ENCODE measurements at regions not wholly inside any gene's neighbourhood (a gene's known extent, or its start where the extent isn't known, plus 50 kb on each side); places are given as distances from the start of the nearest gene placed in this dataset.

GRCh38 chr3:181901626-181902025, 189.9 kb downstream of the SOX2 start:
- WGBS, 2 donors = 51 to 57% methylated on average over 3 of the region's 3 CpGs
- DNase-seq = no peak
- ATAC-seq = no peak
- Histone ChIP-seq H3K27ac (no peak overlapping the region), H3K4me1 (no peaks in the 10 kb centered on the region), H3K27me3 (no peaks in the 10 kb centered on the region), H3K36me3 (replicated peaks in 1 of 2; ENCODE audit: insufficient read depth in 1 of 2, low read depth in 2 of 2) (no peaks in the 10 kb centered on the region), H3K4me3 (no peak overlapping the region), H3K9me3 (no peaks in the 10 kb centered on the region)
- TF ChIP-seq CTCF (IDR thresholded peaks at IDR 0.05) (no peak), POLR2A (IDR thresholded peaks at IDR 0.05) (no peak)
- intact Hi-C loops (cut with DNase I) = no loop called here

GRCh38 chr3:181906338-181906737, 194.6 kb downstream of the SOX2 start:
- no peaks in the 10 kb centered on the region for H3K27me3 ChIP-seq
- H3K9me3 ChIP-seq = no peaks in the 10 kb centered on the region
- no peaks in the 10 kb centered on the region for H3K36me3 ChIP-seq (replicated peaks in 1 of 2; ENCODE audit: insufficient read depth in 1 of 2, low read depth in 2 of 2)
- ATAC-seq (no peak), DNase-seq (no peak)
- WGBS, 2 donors = 60 to 68% methylated on average over 3 of the region's 3 CpGs
- TF ChIP-seq POLR2A (IDR thresholded peaks at IDR 0.05) = no peak
- TF ChIP-seq CTCF (IDR thresholded peaks at IDR 0.05) = no peak
- intact Hi-C loops (cut with DNase I) = no loop called here
- no peak overlapping the region for H3K4me3 ChIP-seq
- H3K4me1 ChIP-seq = no peaks in the 10 kb centered on the region
- H3K27ac ChIP-seq = no peak overlapping the region

DNA sequence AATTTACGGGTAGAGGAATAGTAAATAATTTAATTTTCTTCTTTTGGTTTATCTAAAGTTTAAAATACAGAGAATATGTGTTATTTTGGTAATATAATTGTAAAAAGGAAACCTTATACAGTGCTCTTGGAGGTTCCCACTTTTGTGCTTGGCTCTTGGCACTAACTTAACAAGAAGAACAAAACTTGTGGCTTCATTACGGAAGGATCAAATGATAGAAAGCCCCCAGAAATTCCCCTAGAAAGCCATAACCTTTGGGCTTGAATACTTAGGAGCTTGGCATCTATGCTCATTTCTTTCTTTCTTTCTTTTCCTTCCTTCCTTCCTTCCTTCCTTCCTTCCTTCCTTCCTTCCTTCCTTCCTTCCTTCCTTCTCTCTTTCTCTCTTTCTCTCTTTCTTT, 197.5 kb downstream of the SOX2 start:
- TF ChIP-seq CTCF (IDR thresholded peaks at IDR 0.05) = no peak
- TF ChIP-seq POLR2A (IDR thresholded peaks at IDR 0.05) = no peak
- no peak for DNase-seq
- no peaks in the 10 kb centered on the region for H3K36me3 ChIP-seq (replicated peaks in 1 of 2; ENCODE audit: insufficient read depth in 1 of 2, low read depth in 2 of 2)
- H3K4me1 ChIP-seq = no peaks in the 10 kb centered on the region
- H3K9me3 ChIP-seq = no peaks in the 10 kb centered on the region
- no peak overlapping the region for H3K4me3 ChIP-seq
- H3K27me3 ChIP-seq = no peaks in the 10 kb centered on the region
- no peak for ATAC-seq
- 79 to 95% methylated on average over 2 of the region's 2 CpGs for WGBS, 2 donors
- no peak overlapping the region for H3K27ac ChIP-seq
- intact Hi-C loops (cut with DNase I) = no loop called here

- Histone ChIP-seq H3K4me1 (no peaks in the 10 kb centered on the region), H3K4me3 (no peak overlapping the region), H3K36me3 (replicated peaks in 1 of 2; ENCODE audit: insufficient read depth in 1 of 2, low read depth in 2 of 2) (no peaks in the 10 kb centered on the region), H3K27me3 (no peaks in the 10 kb centered on the region), H3K27ac (no peak overlapping the region), H3K9me3 (no peaks in the 10 kb centered on the region)
- TF ChIP-seq CTCF (IDR thresholded peaks at IDR 0.05) (no peak), POLR2A (IDR thresholded peaks at IDR 0.05) (no peak)
- WGBS, 2 donors = 65 to 75% methylated on average over 4 of the region's 4 CpGs
- ATAC-seq (no peak), DNase-seq (no peak)
- intact Hi-C loops (cut with DNase I) = no loop called here
These were observed 200.7 kb downstream of the SOX2 start for GRCh38 chr3:181912384-181912783.

DNA sequence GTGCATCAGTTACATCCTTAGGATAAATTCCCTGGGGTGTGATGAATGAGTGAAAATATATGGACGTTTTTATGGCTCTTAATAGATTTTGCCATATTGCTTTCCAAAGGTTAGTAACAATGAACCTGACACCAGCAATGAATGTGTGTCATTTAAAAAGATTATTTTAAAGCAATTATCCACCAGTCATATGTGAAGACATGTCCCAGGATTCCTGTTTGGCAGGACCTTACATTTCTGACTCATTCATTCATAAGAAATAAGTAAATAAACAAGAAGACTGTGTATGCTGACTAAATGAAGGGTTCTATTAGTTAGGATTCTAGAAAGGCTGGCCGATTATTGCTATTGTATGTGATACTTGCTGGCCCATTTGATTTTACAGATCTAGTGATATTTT, 201.5 kb downstream of the SOX2 start:
- intact Hi-C loops (cut with DNase I) = no loop called here

More for the DNA sequence above, 201.5 kb downstream of the SOX2 start:
- ATAC-seq (no peak), DNase-seq (no peak)
- H3K4me1 ChIP-seq = no peaks in the 10 kb centered on the region
- 39 to 48% methylated on average over 2 of the region's 2 CpGs for whole genome bisulfite sequencing, 2 donors
- no peak overlapping the region for H3K4me3 ChIP-seq
- H3K36me3 ChIP-seq (replicated peaks in 1 of 2; ENCODE audit: insufficient read depth in 1 of 2, low read depth in 2 of 2) = no peaks in the 10 kb centered on the region
- H3K27ac ChIP-seq = no peak overlapping the region
- no peak for TF ChIP-seq POLR2A (IDR thresholded peaks at IDR 0.05)
- TF ChIP-seq CTCF (IDR thresholded peaks at IDR 0.05) = no peak
- no peaks in the 10 kb centered on the region for H3K9me3 ChIP-seq
- H3K27me3 ChIP-seq = no peaks in the 10 kb centered on the region

Measured in body of pancreas (tissue), 4 donors.